Heart left ventricle (tissue), 16 donors: ENCODE measurements at regions not wholly inside any gene's neighbourhood (a gene's known extent, or its start where the extent isn't known, plus 50 kb on each side); places are given as distances from the start of the nearest gene placed in this dataset.

Source experiments
- ATAC-seq, 4 donors: fragments of 200-7000 bp; cut with Tn5 transposase; one replicate each; pipeline ENCODE4 v1.9.1; 2020 to 2022; ENCODE audit warnings: moderate library complexity in 4 of 4, mild to moderate bottlenecking in 3 of 4, moderate number of reproducible peaks in 1 of 4
- DNase-seq, 5 donors: peaks; one replicate each; pipeline ENCODE4 v3.0.0-alpha.2; 2020
- H3K27ac ChIP-seq, 12 donors: fragments of 200-600 bp; sonication (generic) in 4 of 12; one replicate each; pipeline versions ENCODE4 v1.5.0 to v1.8.0; 2016 to 2022; ENCODE audit warnings: mild to moderate bottlenecking in 2 of 12
- H3K27me3 ChIP-seq, 9 donors: fragments of 200-600 bp; sonication (generic) in 2 of 9; one replicate each; pipeline versions ENCODE4 v1.5.1 to v1.8.0; 2016 to 2022; ENCODE audit warnings: mild to moderate bottlenecking in 3 of 9
- H3K36me3 ChIP-seq, 9 donors: fragments of 200-600 bp; sonication (generic) in 2 of 9; one replicate each; pipeline versions ENCODE4 v1.5.0 to v1.8.0; 2018 to 2022; ENCODE audit warnings: mild to moderate bottlenecking in 2 of 9
- H3K4me1 ChIP-seq, 12 donors: fragments of 200-600 bp; sonication (generic) in 4 of 12; one replicate each; pipeline versions ENCODE4 v1.5.0 to v1.8.0; 2016 to 2022; ENCODE audit warnings: mild to moderate bottlenecking in 3 of 12
- H3K4me3 ChIP-seq, 12 donors: fragments of 200-600 bp; sonication (generic) in 4 of 12; one replicate each; pipeline versions ENCODE4 v1.5.0 to v1.8.0; 2017 to 2022; ENCODE audit warnings: mild to moderate bottlenecking in 9 of 12, moderate library complexity in 4 of 12
- H3K9me3 ChIP-seq, 12 donors: fragments of 200-600 bp; sonication (generic) in 4 of 12; one replicate each; pipeline versions ENCODE4 v1.5.0 to v1.8.0; 2016 to 2022; ENCODE audit warnings: mild to moderate bottlenecking in 1 of 12
- POLR2A ChIP-seq, 2 donors: fragments of 450-650 bp; IDR thresholded peaks; one replicate each; pipeline ENCODE4 v1.6.1; 2017; ENCODE audit warnings: antibody characterized with exemption in 2 of 2, mild to moderate bottlenecking in 2 of 2, moderate library complexity in 2 of 2
- WGBS, 4 donors: extraction: QIAGEN DNeasy Blood & Tissue Kit in 2 of 4; methylation state at CpG; one replicate each; pipeline versions ENCODE4 v1.1.5 to v1.1.7; 2013 to 2018; 5-methylcytosine and 5-hydroxymethylcytosine counted together
- intact Hi-C, 10 donors: fragments of 100-400 bp; cut with DNase I; formaldehyde crosslinking; loops; one replicate each; pipeline versions ENCODE4 v1.11.1 to v1.14.2; 2022
- TF ChIP-seq, protein P1 (sequence below), 12 donors: fragments of 200-600 bp; sonication (generic) in 4 of 12; IDR thresholded peaks; one replicate each; pipeline versions ENCODE4 v1.5.0 to v1.8.0; 2018 to 2022; ENCODE audit warnings: antibody characterized with exemption in 12 of 12, mild to moderate bottlenecking in 5 of 12
- donor health status: ischemic (EF 13 %, LVEDD 7.1; RV severe dilation, severe dysfunction).
- donor health status: healthy with polysubstance abuse.
- donor health status: DM: no; HTN: yes; CAD: no.
- donor health status: DM: no; HTN: no; CAD: no.
- donor health status: ischemic (EF 25% LVEDD 6.9; RV normal size, moderate dysfunction).
- donor health status: ischemic (EF 25% LVEDD 5.7; RV mildly dilated, moderate dysfunction).
- donor health status: healthy.
- donor health status: DM: yes; HTN: yes; CAD: no.
- donor health status: ischemic (EF 35%, LVEDD 5.7; RV mildly dilated, moderate dysfunction).
- donor health status: nonischemic (EF 11% LVEDD 7.7; RV severe dilation, severe dysfunction).
- donor health status: DM: yes; HTN: yes; CAD: no.
- donor health status: PGD.
- donor health status: ischemic (EF 29% LVEDD 5.4; RV normal size, mild dysfunction).
- donor health status: nonischemic (EF 23%, LVEDD 6.1; RV moderate dilation, normal function).

DNA sequence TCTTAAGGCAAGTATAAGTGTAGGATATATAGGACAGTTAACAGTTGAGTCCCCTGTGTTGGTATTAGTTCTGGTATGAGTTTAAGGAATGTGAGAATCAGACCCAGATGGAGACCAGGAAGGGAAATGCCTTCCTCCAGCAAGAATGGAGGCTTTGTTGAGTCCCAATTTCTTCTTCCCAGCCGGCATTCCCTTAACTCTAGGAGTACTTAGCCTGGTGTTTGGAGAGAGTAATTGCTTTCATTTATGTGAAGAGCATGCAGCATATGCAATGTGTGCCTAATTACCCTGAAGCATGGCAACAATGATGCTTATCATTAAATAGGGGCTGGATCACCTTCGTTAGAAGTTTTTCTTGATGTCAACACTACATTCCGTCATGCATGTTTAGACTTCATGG is 225.9 kb upstream of the XYLT1 start:
- no peak for TF ChIP-seq POLR2A (IDR thresholded peaks at IDR 0.05)
- TF ChIP-seq, protein P1, sequence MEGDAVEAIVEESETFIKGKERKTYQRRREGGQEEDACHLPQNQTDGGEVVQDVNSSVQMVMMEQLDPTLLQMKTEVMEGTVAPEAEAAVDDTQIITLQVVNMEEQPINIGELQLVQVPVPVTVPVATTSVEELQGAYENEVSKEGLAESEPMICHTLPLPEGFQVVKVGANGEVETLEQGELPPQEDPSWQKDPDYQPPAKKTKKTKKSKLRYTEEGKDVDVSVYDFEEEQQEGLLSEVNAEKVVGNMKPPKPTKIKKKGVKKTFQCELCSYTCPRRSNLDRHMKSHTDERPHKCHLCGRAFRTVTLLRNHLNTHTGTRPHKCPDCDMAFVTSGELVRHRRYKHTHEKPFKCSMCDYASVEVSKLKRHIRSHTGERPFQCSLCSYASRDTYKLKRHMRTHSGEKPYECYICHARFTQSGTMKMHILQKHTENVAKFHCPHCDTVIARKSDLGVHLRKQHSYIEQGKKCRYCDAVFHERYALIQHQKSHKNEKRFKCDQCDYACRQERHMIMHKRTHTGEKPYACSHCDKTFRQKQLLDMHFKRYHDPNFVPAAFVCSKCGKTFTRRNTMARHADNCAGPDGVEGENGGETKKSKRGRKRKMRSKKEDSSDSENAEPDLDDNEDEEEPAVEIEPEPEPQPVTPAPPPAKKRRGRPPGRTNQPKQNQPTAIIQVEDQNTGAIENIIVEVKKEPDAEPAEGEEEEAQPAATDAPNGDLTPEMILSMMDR (IDR thresholded peaks at IDR 0.05): no peak
- Histone ChIP-seq H3K4me3 (no peak overlapping the region), H3K27ac (no peak overlapping the region), H3K36me3 (no peaks in the 10 kb centered on the region), H3K9me3 (no peaks in the 10 kb centered on the region), H3K4me1 (no peaks in the 10 kb centered on the region), H3K27me3 (peaks cover 0 to 12% (median 0%) of the 10 kb centered on the region in 9 donors)
- intact Hi-C loops: no loop called here
- ATAC-seq: no peak
- WGBS, 4 donors: 74 to 81% (median 78%) methylated on average over 3 of the region's 3 CpGs
- no peak for DNase-seq

DNA sequence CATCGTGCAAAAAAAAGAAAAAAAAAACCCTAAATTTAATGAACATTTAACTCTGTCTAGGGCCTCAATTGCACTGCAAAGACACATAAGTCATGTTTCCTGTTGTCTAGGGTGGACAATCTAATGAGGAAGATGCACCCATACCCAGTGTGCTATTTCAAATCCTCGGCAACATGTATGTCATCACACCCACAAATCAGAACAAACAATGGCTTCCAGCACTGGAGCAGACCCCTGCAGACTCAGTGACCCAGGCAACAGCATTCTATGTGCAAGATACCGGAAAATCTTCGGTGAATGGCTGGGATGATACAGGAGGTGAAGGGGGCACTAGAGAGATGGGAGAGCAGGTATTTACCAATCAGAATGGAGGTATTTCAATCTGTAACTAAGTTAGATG is 221.7 kb upstream of the XYLT1 start:
- TF ChIP-seq POLR2A (IDR thresholded peaks at IDR 0.05): no peak
- TF ChIP-seq, protein P1 (IDR thresholded peaks at IDR 0.05): no peak
- DNase-seq: no peak
- intact Hi-C loops: no loop called here

DNA sequence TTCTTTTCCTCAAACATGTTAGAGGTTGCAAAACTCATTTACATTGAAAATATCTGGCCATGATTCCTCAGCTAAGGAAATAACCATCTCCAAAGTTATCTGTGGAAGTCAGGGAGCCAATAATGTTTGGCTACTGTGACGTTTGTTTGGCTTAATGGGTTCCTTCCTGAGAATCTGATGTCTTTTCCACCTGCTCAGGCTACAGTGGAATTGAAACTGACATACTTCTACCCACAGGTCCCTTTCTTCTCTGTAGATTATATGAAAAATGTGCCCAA is 221.1 kb upstream of the XYLT1 start:
- no peak overlapping the region for H3K4me3 ChIP-seq
- no peak overlapping the region for H3K27ac ChIP-seq
- ATAC-seq: peak in 1 of 4 donors; percentile 56
- H3K4me1 ChIP-seq: no peaks in the 10 kb centered on the region
- H3K27me3 ChIP-seq: peaks cover 0 to 3% (median 0%) of the 10 kb centered on the region in 9 donors
- TF ChIP-seq, protein P1 (IDR thresholded peaks at IDR 0.05): no peak
- no peak for TF ChIP-seq POLR2A (IDR thresholded peaks at IDR 0.05)
- WGBS, 4 donors: 15 to 37% (median 28%) methylated on average over 1 of the region's 1 CpG
- H3K36me3 ChIP-seq: no peaks in the 10 kb centered on the region
- intact Hi-C loops: no loop called here
- H3K9me3 ChIP-seq: no peaks in the 10 kb centered on the region
- no peak for DNase-seq

More for the DNA sequence above, 221.7 kb upstream of the XYLT1 start:
- Histone ChIP-seq H3K36me3 (no peaks in the 10 kb centered on the region), H3K27ac (no peak overlapping the region), H3K4me3 (no peak overlapping the region), H3K9me3 (no peaks in the 10 kb centered on the region), H3K27me3 (peaks cover 0 to 3% (median 0%) of the 10 kb centered on the region in 9 donors), H3K4me1 (no peaks in the 10 kb centered on the region)
- no peak for ATAC-seq
- 80 to 89% (median 83%) methylated on average over 4 of the region's 4 CpGs for WGBS, 4 donors

DNA sequence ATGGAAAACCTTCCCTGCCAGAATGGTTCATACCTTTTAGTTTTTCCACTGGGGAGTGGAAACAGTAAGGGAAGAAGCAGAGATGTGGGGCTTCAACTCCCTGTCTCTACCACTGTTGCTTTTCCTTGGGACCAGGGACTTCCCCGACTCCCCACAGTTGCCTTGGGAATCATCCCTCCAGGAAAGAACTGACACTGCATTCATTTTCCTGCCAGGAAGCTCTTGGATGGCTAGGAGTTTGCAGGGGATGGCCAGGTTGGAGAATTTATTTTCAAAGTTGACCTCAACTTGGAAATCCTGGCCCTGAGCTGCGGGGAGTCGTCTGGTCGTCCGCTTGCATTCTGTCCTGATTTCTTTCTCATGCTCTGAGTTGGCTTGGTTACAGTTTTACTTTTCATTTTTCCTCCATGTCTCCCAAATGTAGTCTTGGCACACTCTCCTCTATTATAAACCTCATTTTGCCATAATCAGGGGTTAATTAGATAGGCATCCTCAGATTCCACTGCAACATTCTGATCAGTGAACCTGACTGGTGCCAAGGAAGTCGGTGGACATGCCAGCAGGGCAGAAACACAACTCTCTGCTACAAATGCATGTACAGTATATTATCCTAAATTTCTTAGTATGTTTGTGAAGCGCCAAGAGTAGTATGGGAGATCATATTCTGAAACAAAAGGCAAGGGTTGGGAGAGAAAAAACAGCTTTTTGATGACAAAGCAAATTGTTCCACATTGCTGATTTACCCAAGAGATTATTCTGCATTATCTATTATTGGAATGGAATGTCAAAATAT is 220.5 kb upstream of the XYLT1 start:
- no peaks in the 10 kb centered on the region for H3K36me3 ChIP-seq
- H3K4me3 ChIP-seq: no peak overlapping the region
- TF ChIP-seq POLR2A (IDR thresholded peaks at IDR 0.05): no peak
- TF ChIP-seq, protein P1 (IDR thresholded peaks at IDR 0.05): no peak
- no peak for DNase-seq
- intact Hi-C loops: no loop called here
- H3K27ac ChIP-seq: peak overlapping the region in 1 of 12 donors; percentile 34
- H3K9me3 ChIP-seq: no peaks in the 10 kb centered on the region
- no peaks in the 10 kb centered on the region for H3K4me1 ChIP-seq
- WGBS, 4 donors: 48 to 65% (median 52%) methylated on average over 7 of the region's 7 CpGs
- no peak for ATAC-seq
- peaks cover 0 to 6% (median 0%) of the 10 kb centered on the region in 9 donors for H3K27me3 ChIP-seq
